ENCODE measurements at regions not wholly inside any gene's neighbourhood (a gene's known extent, or its start where the extent isn't known, plus 50 kb on each side); places are given as distances from the start of the nearest gene placed in this dataset.
"Not testable (repeated sequence)": the region's sequence is repeated elsewhere in the genome, so short reads cannot be mapped to it uniquely, and the experiment has no call there.

DNA sequence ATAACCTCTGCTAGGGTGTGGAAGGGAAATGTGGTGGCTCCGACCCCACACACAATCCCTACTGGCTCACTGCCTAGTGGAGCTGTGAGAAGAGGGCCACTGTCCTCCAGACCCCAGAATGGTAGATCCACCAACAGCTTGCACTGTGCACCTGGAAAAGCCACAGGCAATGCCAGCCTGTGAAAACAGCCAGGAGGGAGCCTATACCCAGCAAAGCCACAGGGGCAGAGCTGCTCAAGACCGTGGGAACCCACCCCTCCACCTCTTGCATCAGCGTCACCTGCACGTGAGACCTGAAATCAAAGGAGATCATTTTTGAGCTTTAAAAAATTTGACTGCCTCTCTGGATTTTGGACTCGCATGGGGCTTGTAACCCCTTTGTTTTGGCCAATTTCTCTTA lies 249.0 kb upstream of the CDH2 start:
- Mint-ChIP-seq H3K4me3 (no peak overlapping the region), H3K27me3 (no peaks in the 10 kb centered on the region), H3K36me3 (ENCODE audit: low read depth) (no peaks in the 10 kb centered on the region), H3K9me3 (peaks cover 15% of the 10 kb centered on the region), H3K27ac (no peak overlapping the region), H3K4me1 (no peaks in the 10 kb centered on the region)
- ChIA-PET CTCF (interaction anchor here (1.1 kb wide), 1 partner anchor 10 kb away, joined by 3 read pairs; no protein-coding TSS in a partner anchor), POLR2A (no interaction called here)
- no peak for DNase-seq

DNA sequence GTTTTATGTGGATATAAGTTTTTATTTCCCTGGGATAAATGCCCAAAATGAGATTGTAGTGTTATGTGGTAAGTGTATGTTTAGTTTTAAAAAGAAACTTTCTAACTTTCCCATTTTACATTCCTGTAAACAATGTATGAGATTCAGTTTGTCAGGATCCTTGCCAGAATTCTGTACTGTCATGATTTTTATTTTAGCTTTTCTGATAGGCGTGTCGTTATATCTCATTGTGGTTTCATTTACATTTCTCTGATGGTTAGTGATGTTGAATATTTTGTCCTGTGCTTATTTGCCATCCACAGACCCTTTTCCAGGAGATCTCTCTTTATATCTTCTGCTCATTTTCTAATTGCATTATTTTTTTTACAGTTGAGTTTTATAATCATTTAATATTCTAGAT lies 245.6 kb upstream of the CDH2 start:
- Mint-ChIP-seq H3K27me3 (no peaks in the 10 kb centered on the region), H3K36me3 (ENCODE audit: low read depth) (no peaks in the 10 kb centered on the region), H3K4me3 (no peak overlapping the region), H3K4me1 (no peaks in the 10 kb centered on the region), H3K27ac (no peak overlapping the region), H3K9me3 (peaks cover 14% of the 10 kb centered on the region)
- CTCF ChIA-PET, result no interaction called here
- DNase-seq, result no peak
- POLR2A ChIA-PET, result no interaction called here

GRCh38 chr18:28421950-28422349 lies 245.0 kb upstream of the CDH2 start:
- CTCF ChIA-PET; H3K27me3 Mint-ChIP-seq; H3K36me3 Mint-ChIP-seq (ENCODE audit: low read depth): not testable (repeated sequence)

DNA sequence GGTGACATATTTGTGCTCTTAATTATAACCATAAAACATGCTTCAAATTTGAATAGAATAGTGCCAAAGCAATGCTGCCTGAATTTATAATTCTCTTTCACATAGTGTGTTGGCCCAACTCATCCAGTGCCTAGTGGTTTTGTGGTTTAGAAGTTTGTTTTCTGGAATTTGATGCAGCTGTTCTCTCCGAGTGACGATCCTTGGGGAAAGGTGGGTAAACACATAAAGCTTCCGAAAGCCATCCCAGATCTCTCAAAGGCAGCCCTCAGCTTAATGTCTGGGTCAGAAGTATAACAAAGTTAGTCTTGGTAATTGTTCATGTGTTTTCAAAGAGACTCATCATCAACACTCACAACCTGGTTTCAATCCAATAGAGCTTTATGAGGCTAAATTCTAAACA lies 235.6 kb upstream of the CDH2 start:
- no peaks in the 10 kb centered on the region for H3K4me1 Mint-ChIP-seq
- CTCF ChIA-PET, result no interaction called here
- no peaks in the 10 kb centered on the region for H3K27me3 Mint-ChIP-seq
- H3K36me3 Mint-ChIP-seq (ENCODE audit: low read depth), result no peaks in the 10 kb centered on the region
- POLR2A ChIA-PET, result no interaction called here
- DNase-seq, result no peak
- H3K4me3 Mint-ChIP-seq, result no peak overlapping the region
- no peak overlapping the region for H3K27ac Mint-ChIP-seq
- H3K9me3 Mint-ChIP-seq, result peaks cover 6% of the 10 kb centered on the region

More at GRCh38 chr18:28421950-28422349, 245.0 kb upstream of the CDH2 start:
- H3K4me3 Mint-ChIP-seq, H3K4me1 Mint-ChIP-seq, POLR2A ChIA-PET, DNase-seq, H3K27ac Mint-ChIP-seq: not testable (repeated sequence)
- H3K9me3 Mint-ChIP-seq, result peaks cover 12% of the 10 kb centered on the region

- ChIA-PET CTCF (no interaction called here), POLR2A (no interaction called here)
- Mint-ChIP-seq H3K27me3 (no peaks in the 10 kb centered on the region), H3K9me3 (peaks cover 6% of the 10 kb centered on the region), H3K4me1 (no peaks in the 10 kb centered on the region), H3K27ac (no peak overlapping the region), H3K36me3 (ENCODE audit: low read depth) (no peaks in the 10 kb centered on the region), H3K4me3 (no peak overlapping the region)
- DNase-seq, result no peak
Measured at GRCh38 chr18:28411806-28412205, 234.9 kb upstream of the CDH2 start.

DNA sequence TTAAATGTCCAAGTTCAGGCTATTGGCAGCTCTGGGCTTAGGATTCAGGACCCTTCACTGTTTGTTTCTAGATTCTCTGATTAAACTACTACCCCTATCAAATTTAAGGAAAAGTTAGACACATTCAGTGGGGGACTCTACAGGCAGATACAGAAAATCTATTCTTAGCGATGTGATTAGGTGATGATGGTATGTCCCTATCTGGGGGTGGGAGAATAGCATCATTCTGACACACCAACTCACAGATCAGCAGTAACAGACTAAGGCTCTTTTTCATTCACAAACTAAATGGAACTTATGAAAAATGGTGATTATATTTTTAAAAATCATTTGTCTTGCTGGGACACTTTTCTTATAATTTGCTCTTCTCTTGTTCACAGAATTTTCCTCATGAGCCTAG lies 232.9 kb upstream of the CDH2 start:
- DNase-seq, result no peak
- H3K27ac Mint-ChIP-seq, result no peak overlapping the region
- H3K27me3 Mint-ChIP-seq, result no peaks in the 10 kb centered on the region
- H3K4me1 Mint-ChIP-seq, result no peaks in the 10 kb centered on the region
- CTCF ChIA-PET, result no interaction called here
- peaks cover 2% of the 10 kb centered on the region for H3K9me3 Mint-ChIP-seq
- H3K4me3 Mint-ChIP-seq, result no peak overlapping the region
- no peaks in the 10 kb centered on the region for H3K36me3 Mint-ChIP-seq (ENCODE audit: low read depth)
- POLR2A ChIA-PET, result no interaction called here

DNA sequence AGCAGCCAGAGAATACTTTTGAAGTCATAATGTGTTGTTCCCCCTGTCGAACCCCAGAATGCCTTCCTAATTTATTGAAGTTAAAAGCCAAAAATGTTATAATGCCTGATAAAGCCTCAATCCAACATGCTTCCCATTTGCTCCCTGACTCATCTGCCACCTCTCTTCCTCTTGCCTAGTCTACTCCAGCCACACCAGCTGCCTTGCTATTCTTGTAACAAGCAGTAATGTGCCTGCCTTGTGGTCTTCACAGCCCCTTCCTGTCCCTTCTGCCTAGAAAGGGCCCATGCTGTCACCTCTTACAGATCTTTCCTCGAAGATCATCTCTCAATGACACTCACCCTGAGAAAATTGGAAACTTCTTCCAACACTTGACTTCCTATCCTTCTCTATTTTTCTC lies 231.6 kb upstream of the CDH2 start:
- H3K4me3 Mint-ChIP-seq, result no peak overlapping the region
- no peaks in the 10 kb centered on the region for H3K36me3 Mint-ChIP-seq (ENCODE audit: low read depth)
- no peaks in the 10 kb centered on the region for H3K27me3 Mint-ChIP-seq
- H3K9me3 Mint-ChIP-seq, result no peaks in the 10 kb centered on the region
- DNase-seq, result no peak
- no peak overlapping the region for H3K27ac Mint-ChIP-seq
- H3K4me1 Mint-ChIP-seq, result no peaks in the 10 kb centered on the region
- ChIA-PET CTCF (no interaction called here), POLR2A (no interaction called here)

GRCh38 chr18:28407681-28408080 lies 230.8 kb upstream of the CDH2 start:
- POLR2A ChIA-PET, result no interaction called here
- no peaks in the 10 kb centered on the region for H3K27me3 Mint-ChIP-seq
- H3K36me3 Mint-ChIP-seq (ENCODE audit: low read depth), result no peaks in the 10 kb centered on the region
- no peaks in the 10 kb centered on the region for H3K4me1 Mint-ChIP-seq
- no peak for DNase-seq
- CTCF ChIA-PET, result no interaction called here
- no peaks in the 10 kb centered on the region for H3K9me3 Mint-ChIP-seq
- H3K27ac Mint-ChIP-seq, result no peak overlapping the region
- no peak overlapping the region for H3K4me3 Mint-ChIP-seq

DNA sequence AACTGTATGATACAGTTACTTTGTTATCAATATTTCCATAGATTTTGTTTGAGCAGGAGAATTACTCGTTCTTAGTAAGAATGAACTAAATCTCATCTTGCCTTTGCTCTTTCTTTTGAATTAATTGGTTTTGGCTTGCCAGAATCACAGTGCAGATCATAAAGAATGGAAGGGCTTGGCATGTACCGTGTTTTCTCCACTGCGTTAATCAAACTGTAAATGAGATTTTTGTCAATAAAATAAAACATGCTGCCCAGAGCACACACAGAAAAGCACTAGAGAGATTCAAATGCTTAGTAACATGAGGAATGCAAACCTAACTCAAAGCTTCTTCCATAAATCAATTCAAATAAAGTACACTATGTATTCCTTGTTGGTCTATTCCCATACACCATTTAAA lies 229.6 kb upstream of the CDH2 start:
- no peak overlapping the region for H3K27ac Mint-ChIP-seq

GRCh38 chr18:28404694-28405093 lies 227.8 kb upstream of the CDH2 start:
- DNase-seq, result no peak
- no peaks in the 10 kb centered on the region for H3K36me3 Mint-ChIP-seq (ENCODE audit: low read depth)
- ChIA-PET POLR2A (no interaction called here), CTCF (no interaction called here)
- no peak overlapping the region for H3K27ac Mint-ChIP-seq
- H3K4me1 Mint-ChIP-seq, result no peaks in the 10 kb centered on the region
- peaks cover 7% of the 10 kb centered on the region for H3K9me3 Mint-ChIP-seq
- H3K27me3 Mint-ChIP-seq, result no peaks in the 10 kb centered on the region
- H3K4me3 Mint-ChIP-seq, result no peak overlapping the region

More for the DNA sequence above, 229.6 kb upstream of the CDH2 start:
- H3K4me3 Mint-ChIP-seq, result no peak overlapping the region
- H3K4me1 Mint-ChIP-seq, result no peaks in the 10 kb centered on the region
- POLR2A ChIA-PET, result no interaction called here
- CTCF ChIA-PET, result no interaction called here
- H3K27me3 Mint-ChIP-seq, result no peaks in the 10 kb centered on the region
- H3K9me3 Mint-ChIP-seq, result peaks cover 7% of the 10 kb centered on the region
- no peak for DNase-seq
- H3K36me3 Mint-ChIP-seq (ENCODE audit: low read depth), result no peaks in the 10 kb centered on the region

DNA sequence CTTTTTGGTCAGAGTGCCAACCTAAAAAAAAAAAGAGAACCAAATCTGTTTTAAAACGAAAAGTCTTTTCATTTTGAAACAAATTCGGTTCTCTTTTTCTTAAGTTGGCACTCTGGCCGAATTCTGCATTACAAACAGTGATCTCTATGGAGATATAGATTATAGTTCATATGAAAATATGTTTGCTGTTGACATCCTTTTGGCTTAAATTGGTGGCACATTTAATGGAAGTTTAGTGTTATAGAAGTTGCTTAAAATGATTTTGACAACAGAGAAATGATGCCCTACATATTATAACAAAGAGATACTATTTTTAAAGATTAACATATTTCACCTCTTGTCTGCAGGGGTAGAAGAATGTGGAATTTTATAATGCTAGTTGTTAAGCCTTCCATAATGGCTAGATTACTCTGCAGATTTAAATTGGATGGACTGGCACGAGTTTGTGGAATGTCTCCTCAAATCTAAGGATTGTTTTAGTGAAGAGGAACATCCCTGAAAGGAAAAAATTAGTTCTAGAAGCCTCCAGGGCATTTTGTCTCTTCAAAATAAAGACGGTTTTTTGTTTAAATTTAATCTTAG lies 222.9 kb upstream of the CDH2 start:
- Mint-ChIP-seq H3K9me3 (peaks cover 9% of the 10 kb centered on the region), H3K36me3 (ENCODE audit: low read depth) (no peaks in the 10 kb centered on the region), H3K4me3 (no peak overlapping the region), H3K27ac (no peak overlapping the region), H3K4me1 (no peaks in the 10 kb centered on the region), H3K27me3 (no peaks in the 10 kb centered on the region)
- CTCF ChIA-PET, result no interaction called here
- POLR2A ChIA-PET, result no interaction called here
- DNase-seq, result no peak

- H3K4me3 Mint-ChIP-seq, result no peak overlapping the region
- H3K36me3 Mint-ChIP-seq (ENCODE audit: low read depth), result no peaks in the 10 kb centered on the region
- H3K27me3 Mint-ChIP-seq, result no peaks in the 10 kb centered on the region
- CTCF ChIA-PET, result no interaction called here
- no peaks in the 10 kb centered on the region for H3K4me1 Mint-ChIP-seq
- no peak overlapping the region for H3K27ac Mint-ChIP-seq
- no peak for DNase-seq
- H3K9me3 Mint-ChIP-seq, result peaks cover 11% of the 10 kb centered on the region
- POLR2A ChIA-PET, result no interaction called here
Measured at GRCh38 chr18:28398471-28398870, 221.5 kb upstream of the CDH2 start.

DNA sequence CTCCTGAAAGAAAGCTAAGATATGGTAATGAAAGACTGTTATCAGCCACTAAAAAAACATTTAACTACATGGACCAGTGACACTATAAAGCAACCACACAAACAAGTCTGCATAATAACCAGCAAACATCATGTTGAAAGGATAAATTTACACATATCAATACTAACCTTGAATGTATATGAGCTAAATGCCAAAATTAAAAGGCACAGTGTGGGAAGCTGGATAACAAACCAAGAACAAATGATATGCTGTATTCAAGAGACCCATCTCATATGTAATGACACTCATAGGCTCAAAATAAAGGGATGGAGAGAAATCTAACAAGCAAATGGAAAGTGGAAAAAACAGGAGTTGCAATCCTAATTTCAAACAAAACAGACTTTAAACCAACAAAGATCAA lies 213.1 kb upstream of the CDH2 start:
- Mint-ChIP-seq H3K27ac (no peak overlapping the region), H3K36me3 (ENCODE audit: low read depth) (no peaks in the 10 kb centered on the region), H3K9me3 (peaks cover 18% of the 10 kb centered on the region), H3K27me3 (no peaks in the 10 kb centered on the region), H3K4me1 (no peaks in the 10 kb centered on the region), H3K4me3 (no peak overlapping the region)
- ChIA-PET POLR2A (no interaction called here), CTCF (no interaction called here)
- no peak for DNase-seq

DNA sequence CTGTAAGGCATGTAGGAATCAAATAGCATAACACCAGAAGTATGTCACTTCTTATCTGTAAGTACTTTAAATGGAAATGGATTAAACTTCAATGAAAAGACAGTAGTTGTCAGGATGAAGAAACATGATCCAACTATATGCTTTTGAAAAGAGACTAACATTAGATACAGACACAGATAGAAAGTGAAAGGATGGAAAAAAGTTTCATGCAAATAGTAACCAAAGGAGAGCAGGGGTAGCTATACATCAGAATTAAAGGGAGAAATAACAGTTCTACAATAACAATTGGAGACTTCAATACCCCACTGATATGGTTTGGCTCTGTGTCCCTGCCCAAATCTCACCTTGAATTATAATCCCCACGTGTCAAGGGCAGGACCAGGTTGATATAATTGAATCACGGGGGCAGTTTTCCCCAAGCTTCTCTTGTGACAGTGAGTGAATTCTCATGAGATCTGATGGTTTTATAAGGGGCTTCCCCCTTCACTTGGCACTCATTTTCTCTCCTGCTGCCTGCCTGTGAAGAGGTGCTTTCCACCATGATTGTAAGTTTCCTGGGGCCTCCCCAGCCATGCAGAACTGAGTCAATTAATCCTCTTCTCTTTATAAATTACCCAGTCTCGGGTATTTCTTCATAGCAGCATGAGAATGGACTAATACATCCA lies 205.4 kb upstream of the CDH2 start:
- DNase-seq, result no peak
- H3K27ac Mint-ChIP-seq, result no peak overlapping the region
- no peaks in the 10 kb centered on the region for H3K4me1 Mint-ChIP-seq
- ChIA-PET CTCF (no interaction called here), POLR2A (no interaction called here)
- no peaks in the 10 kb centered on the region for H3K27me3 Mint-ChIP-seq
- H3K9me3 Mint-ChIP-seq, result peaks cover 8% of the 10 kb centered on the region
- no peak overlapping the region for H3K4me3 Mint-ChIP-seq
- H3K36me3 Mint-ChIP-seq (ENCODE audit: low read depth), result no peaks in the 10 kb centered on the region

Data from activated CD4-positive, alpha-beta T cell treated with anti-CD3 and anti-CD28 coated beads, Interleukin-2, amount 10 ng/mL, durations not matched to agents 7 days and 5 days (primary cell).